PC-9 (cell line): ENCODE measurements at regions not wholly inside any gene's neighbourhood (a gene's known extent, or its start where the extent isn't known, plus 50 kb on each side); places are given as distances from the start of the nearest gene placed in this dataset.

Experiments used
- BruUV-seq: library from RNA; stranded (reverse); fragments of 400-500 nt; replicated peaks from 2 replicates; lab custom pipeline; 2021; lab: Mats Ljungman, UMichigan
- CTCF ChIA-PET: fragments of 300-600 bp; sonication (Branson Sonifier 250); formaldehyde crosslinking; loops from one replicate; lab custom pipeline; 2022; ENCODE audit warnings: antibody characterized with exemption; lab: Charles Lee
- POLR2A ChIA-PET: fragments of 300-600 bp; sonication (Branson Sonifier 250); formaldehyde crosslinking; loops from one replicate; lab custom pipeline; 2022; ENCODE audit warnings: antibody characterized with exemption; ENCODE audit not compliant: unreplicated experiment; lab: Charles Lee
- DNase-seq, 2 experiments: peaks; one replicate each; pipeline versions ENCODE4 v3.0.0 to v3.0.0-alpha.2; 2015 to 2022; ENCODE audit warnings: mixed read lengths in 1 of 2
- H2AFZ ChIP-seq: fragments of 200-600 bp; sonication (generic); 2 replicates; pipeline ENCODE4 v1.8.1; 2017; ENCODE audit warnings: antibody characterized with exemption
- H3F3A ChIP-seq: fragments of 200-600 bp; sonication (generic); 2 replicates; pipeline ENCODE4 v1.8.1; 2017; ENCODE audit warnings: antibody characterized with exemption, mild to moderate bottlenecking, low read depth; ENCODE audit not compliant: insufficient read depth
- H3K27ac ChIP-seq: fragments of 200-600 bp; sonication (generic); 2 replicates; pipeline ENCODE4 v1.6.1; 2016; ENCODE audit warnings: mixed run types
- H3K27me3 ChIP-seq: fragments of 200-600 bp; sonication (generic); 2 replicates; pipeline ENCODE4 v1.6.1; 2016; ENCODE audit warnings: low read depth, mixed run types; ENCODE audit not compliant: insufficient read depth
- H3K36me3 ChIP-seq: fragments of 200-600 bp; sonication (generic); 2 replicates; pipeline ENCODE4 v1.6.1; 2016; ENCODE audit warnings: low read depth, mixed run types
- H3K4me1 ChIP-seq: fragments of 200-600 bp; sonication (generic); replicated peaks from 2 replicates; pipeline ENCODE4 v1.6.1; 2016; ENCODE audit warnings: mixed run types; ENCODE audit not compliant: insufficient read depth
- H3K4me2 ChIP-seq: fragments of 200-600 bp; sonication (generic); 2 replicates; pipeline ENCODE4 v1.6.1; 2017; ENCODE audit warnings: mixed run types
- H3K4me3 ChIP-seq: fragments of 200-600 bp; sonication (generic); 2 replicates; pipeline ENCODE4 v1.6.1; 2016; ENCODE audit warnings: mixed run types
- H3K79me2 ChIP-seq: fragments of 200-600 bp; sonication (generic); 2 replicates; pipeline ENCODE4 v1.6.1; 2017; ENCODE audit warnings: low read depth, mixed run types
- H3K9me2 ChIP-seq: fragments of 200-600 bp; sonication (generic); 2 replicates; pipeline ENCODE4 v1.8.1; 2017; ENCODE audit warnings: mild to moderate bottlenecking; ENCODE audit not compliant: insufficient read depth
- H3K9me3 ChIP-seq: fragments of 200-600 bp; sonication (generic); 2 replicates; pipeline ENCODE4 v1.8.1; 2016; ENCODE audit warnings: low read depth; ENCODE audit not compliant: insufficient read depth
- H4K20me1 ChIP-seq: fragments of 200-600 bp; sonication (generic); 2 replicates; pipeline ENCODE4 v1.8.1; 2017; ENCODE audit not compliant: insufficient read depth
- EZH2 ChIP-seq: fragments of 200-600 bp; sonication (generic); IDR thresholded peaks from 2 replicates; pipeline ENCODE4 v1.8.0; 2017; ENCODE audit warnings: antibody characterized with exemption, low read depth
- intact Hi-C: fragments of 100-400 bp; cut with micrococcal nuclease; formaldehyde crosslinking; loops from one replicate; pipeline ENCODE4 v1.10.0; 2022; ENCODE audit not compliant: unreplicated experiment
- TF ChIP-seq, protein P1 (sequence below): fragments of 200-600 bp; sonication (generic); conservative IDR thresholded peaks from 2 replicates; pipeline ENCODE4 v1.6.1; 2017; ENCODE audit warnings: mixed run types, antibody characterized with exemption, mild to moderate bottlenecking, moderate library complexity

GRCh38 chr18:78421392-78421791 is 558.2 kb upstream of the SALL3 start:
- Histone ChIP-seq H3K36me3 (no peaks in the 10 kb centered on the region), H3K4me2 (no peak overlapping the region), H3K9me3 (no peaks in the 10 kb centered on the region), H3K27ac (no peak overlapping the region), H2AFZ (no peak overlapping the region), H3K4me1 (no peaks in the 10 kb centered on the region), H3K9me2 (no peaks in the 10 kb centered on the region), H3K27me3 (peaks cover 88% of the 10 kb centered on the region), H3K4me3 (no peak overlapping the region), H3K79me2 (no peaks in the 10 kb centered on the region), H3F3A (no peaks in the 10 kb centered on the region), H4K20me1 (no peaks in the 10 kb centered on the region)
- TF ChIP-seq EZH2, result no peak
- TF ChIP-seq, protein P1, sequence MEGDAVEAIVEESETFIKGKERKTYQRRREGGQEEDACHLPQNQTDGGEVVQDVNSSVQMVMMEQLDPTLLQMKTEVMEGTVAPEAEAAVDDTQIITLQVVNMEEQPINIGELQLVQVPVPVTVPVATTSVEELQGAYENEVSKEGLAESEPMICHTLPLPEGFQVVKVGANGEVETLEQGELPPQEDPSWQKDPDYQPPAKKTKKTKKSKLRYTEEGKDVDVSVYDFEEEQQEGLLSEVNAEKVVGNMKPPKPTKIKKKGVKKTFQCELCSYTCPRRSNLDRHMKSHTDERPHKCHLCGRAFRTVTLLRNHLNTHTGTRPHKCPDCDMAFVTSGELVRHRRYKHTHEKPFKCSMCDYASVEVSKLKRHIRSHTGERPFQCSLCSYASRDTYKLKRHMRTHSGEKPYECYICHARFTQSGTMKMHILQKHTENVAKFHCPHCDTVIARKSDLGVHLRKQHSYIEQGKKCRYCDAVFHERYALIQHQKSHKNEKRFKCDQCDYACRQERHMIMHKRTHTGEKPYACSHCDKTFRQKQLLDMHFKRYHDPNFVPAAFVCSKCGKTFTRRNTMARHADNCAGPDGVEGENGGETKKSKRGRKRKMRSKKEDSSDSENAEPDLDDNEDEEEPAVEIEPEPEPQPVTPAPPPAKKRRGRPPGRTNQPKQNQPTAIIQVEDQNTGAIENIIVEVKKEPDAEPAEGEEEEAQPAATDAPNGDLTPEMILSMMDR, result no peak
- ChIA-PET POLR2A (no interaction called here), CTCF (no interaction called here)
- intact Hi-C loops, result no loop called here
- no peak for DNase-seq
- BruUV-seq, result no TSS peak

DNA sequence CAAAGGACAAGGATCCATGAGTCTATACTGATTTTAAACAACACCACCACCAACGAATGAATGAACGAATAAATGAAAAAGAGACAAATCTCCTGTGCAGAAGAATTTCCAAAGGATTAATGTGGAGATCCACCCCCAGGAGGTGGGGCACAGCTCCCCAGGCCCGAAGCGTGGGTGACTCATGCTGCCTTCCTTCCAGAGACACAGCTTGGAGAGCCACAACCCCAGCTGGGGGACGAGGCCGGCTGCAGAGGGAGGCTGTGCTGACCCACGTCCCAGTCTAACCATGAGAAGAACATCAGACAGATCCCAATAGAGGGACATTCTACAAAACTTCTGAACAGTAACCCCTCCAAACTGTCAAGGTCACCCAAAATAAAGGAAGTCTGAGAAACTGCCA is 557.3 kb upstream of the SALL3 start:
- POLR2A ChIA-PET, result no interaction called here
- H3K27me3 ChIP-seq, result peaks cover 90% of the 10 kb centered on the region
- H2AFZ ChIP-seq, result no peak overlapping the region
- intact Hi-C loops, result no loop called here
- no peaks in the 10 kb centered on the region for H3K9me3 ChIP-seq
- no peak overlapping the region for H3K4me2 ChIP-seq
- no peak for DNase-seq
- no peaks in the 10 kb centered on the region for H3K4me1 ChIP-seq
- CTCF ChIA-PET, result no interaction called here
- H3K9me2 ChIP-seq, result no peaks in the 10 kb centered on the region
- no peaks in the 10 kb centered on the region for H3F3A ChIP-seq
- H3K36me3 ChIP-seq, result no peaks in the 10 kb centered on the region
- no peak overlapping the region for H3K4me3 ChIP-seq
- H3K27ac ChIP-seq, result no peak overlapping the region
- H3K79me2 ChIP-seq, result no peaks in the 10 kb centered on the region
- no TSS peak for BruUV-seq
- TF ChIP-seq, protein P1, result no peak
- TF ChIP-seq EZH2, result no peak
- no peaks in the 10 kb centered on the region for H4K20me1 ChIP-seq

GRCh38 chr18:78423811-78424210 is 555.8 kb upstream of the SALL3 start:
- BruUV-seq, result no TSS peak
- ChIA-PET POLR2A (no interaction called here), CTCF (no interaction called here)
- H3K4me2 ChIP-seq, result no peak overlapping the region
- peaks cover 90% of the 10 kb centered on the region for H3K27me3 ChIP-seq
- no peaks in the 10 kb centered on the region for H4K20me1 ChIP-seq
- H3K27ac ChIP-seq, result no peak overlapping the region
- no peaks in the 10 kb centered on the region for H3F3A ChIP-seq
- H3K79me2 ChIP-seq, result no peaks in the 10 kb centered on the region
- H3K4me3 ChIP-seq, result no peak overlapping the region
- no peaks in the 10 kb centered on the region for H3K4me1 ChIP-seq
- H2AFZ ChIP-seq, result no peak overlapping the region
- intact Hi-C loops, result no loop called here
- TF ChIP-seq EZH2, result no peak; the same call in 1 of the 2 replicates
- TF ChIP-seq, protein P1, result no peak
- DNase-seq, result no peak
- no peaks in the 10 kb centered on the region for H3K9me3 ChIP-seq
- H3K36me3 ChIP-seq, result no peaks in the 10 kb centered on the region
- no peaks in the 10 kb centered on the region for H3K9me2 ChIP-seq
